B cell (primary cell): ENCODE measurements at regions not wholly inside any gene's neighbourhood (a gene's known extent, or its start where the extent isn't known, plus 50 kb on each side); places are given as distances from the start of the nearest gene placed in this dataset.
A peak's percentile ranks its signal among the peaks of the same experiment; 100 is the strongest.

Source experiments
- ATAC-seq: fragments of 200-7000 bp; cut with Tn5 transposase; one replicate; pipeline ENCODE4 v1.10.0; 2021; ENCODE audit warnings: low read depth, mild to moderate bottlenecking, moderate number of reproducible peaks, moderate library complexity
- CTCF ChIA-PET: fragments of 350-600 bp; sonication (Branson Sonifier 250); formaldehyde crosslinking; loops from one replicate; lab custom pipeline; 2021; ENCODE audit warnings: antibody characterized with exemption, inconsistent platforms; lab: Charles Lee
- POLR2A ChIA-PET: fragments of 350-600 bp; sonication (Branson Sonifier 250); formaldehyde crosslinking; loops from one replicate; lab custom pipeline; 2021; ENCODE audit warnings: antibody characterized with exemption; lab: Charles Lee
- DNase-seq: peaks from one replicate; pipeline ENCODE4 v3.0.0; 2013
- H2AFZ ChIP-seq: 2 replicates; pipeline ENCODE4 v1.6.1; 2012; ENCODE audit warnings: mild to moderate bottlenecking, low read depth, low read length; ENCODE audit not compliant: insufficient read depth, poor library complexity, severe bottlenecking
- H3K27ac ChIP-seq, 2 donors: 1 replicate in 1 of 2; 2 replicates in 1 of 2; pipeline ENCODE4 v1.5.1; 2012 to 2013; ENCODE audit warnings: low read length in 2 of 2, mild to moderate bottlenecking in 2 of 2, moderate library complexity in 1 of 2
- H3K27me3 ChIP-seq, 4 experiments: fragments of 200-600 bp in 1 of 4; sonication (generic) in 1 of 4; replicated peaks in 1 of 4; 1 replicate in 2 of 4; 2 replicates in 2 of 4; pipeline versions ENCODE4 v1.6.1 to v1.7.0; 2013 to 2016; ENCODE audit warnings: low read length in 3 of 4, mild to moderate bottlenecking in 2 of 4, mixed read lengths in 1 of 4, moderate library complexity in 1 of 4; ENCODE audit not compliant: insufficient read depth in 4 of 4, control insufficient read depth in 3 of 4; ENCODE audit errors: control extremely low read depth in 1 of 4
- H3K36me3 ChIP-seq, 2 experiments: replicated peaks in 1 of 2; 1 replicate in 1 of 2; 2 replicates in 1 of 2; pipeline versions ENCODE4 v1.6.1 to v1.7.1; 2013; ENCODE audit warnings: low read length in 1 of 2; ENCODE audit not compliant: insufficient read depth in 2 of 2, control insufficient read depth in 1 of 2; ENCODE audit errors: control extremely low read depth in 1 of 2, extremely low read depth in 1 of 2
- H3K4me1 ChIP-seq, 2 donors: fragments of 200-600 bp in 1 of 2; sonication (generic) in 1 of 2; 1 replicate in 1 of 2; 2 replicates in 1 of 2; pipeline versions ENCODE4 v1.5.1 to v1.6.1; 2013 to 2017; ENCODE audit warnings: low read length in 2 of 2; ENCODE audit not compliant: control insufficient read depth in 2 of 2, insufficient read depth in 2 of 2
- H3K4me2 ChIP-seq: replicated peaks from 2 replicates; pipeline ENCODE3; 2012; ENCODE audit warnings: mild to moderate bottlenecking, low read depth, low read length; ENCODE audit not compliant: poor library complexity, severe bottlenecking
- H3K4me3 ChIP-seq, 5 experiments: fragments of 200-600 bp in 1 of 5; sonication (generic) in 1 of 5; 1 replicate in 3 of 5; 2 replicates in 2 of 5; pipeline versions ENCODE4 v1.5.1 to v1.7.0; 2011 to 2016; ENCODE audit warnings: low read length in 4 of 5, mild to moderate bottlenecking in 4 of 5, low read depth in 2 of 5, control low read depth in 1 of 5, moderate library complexity in 1 of 5; ENCODE audit not compliant: insufficient read depth in 1 of 5; ENCODE audit errors: control extremely low read depth in 1 of 5, extremely low read depth in 1 of 5
- H3K79me2 ChIP-seq: fragments of 200-600 bp; sonication (generic); one replicate; pipeline ENCODE4 v1.6.0; 2016; ENCODE audit warnings: low read length; ENCODE audit not compliant: control insufficient read depth, insufficient read depth
- H3K9ac ChIP-seq: fragments of 200-600 bp; sonication (generic); 2 replicates; pipeline ENCODE4 v1.6.1; 2017; ENCODE audit warnings: mild to moderate bottlenecking, low read length, moderate library complexity
- H3K9me3 ChIP-seq, 3 donors: one replicate each; pipeline versions ENCODE4 v1.6.1 to v1.7.1; 2013; ENCODE audit warnings: low read length in 2 of 3; ENCODE audit not compliant: control insufficient read depth in 2 of 3, insufficient read depth in 1 of 3; ENCODE audit errors: control extremely low read depth in 1 of 3
- H4K20me1 ChIP-seq: 2 replicates; pipeline ENCODE4 v1.6.0; 2012; ENCODE audit warnings: mild to moderate bottlenecking, low read length; ENCODE audit not compliant: insufficient read depth, control insufficient read depth, poor library complexity, severe bottlenecking
- H3K27ac Mint-ChIP-seq: one replicate; pipeline ENCODE4 v1.8.0; 2021; ENCODE audit warnings: mixed read lengths
- H3K27me3 Mint-ChIP-seq: one replicate; pipeline ENCODE4 v1.8.0; 2021; ENCODE audit warnings: mixed read lengths
- H3K4me1 Mint-ChIP-seq: one replicate; pipeline ENCODE4 v1.8.0; 2021; ENCODE audit warnings: mixed read lengths
- H3K4me3 Mint-ChIP-seq: one replicate; pipeline ENCODE4 v1.8.0; 2021; ENCODE audit warnings: mixed read lengths
- H3K9me3 Mint-ChIP-seq: one replicate; pipeline ENCODE4 v1.8.0; 2022; ENCODE audit warnings: mixed read lengths; ENCODE audit not compliant: insufficient read depth
- CTCF ChIP-seq: fragments of 200-600 bp; IDR thresholded peaks from one replicate; pipeline ENCODE4 v1.8.0; 2022; ENCODE audit warnings: antibody characterized with exemption, mild to moderate bottlenecking
- EZH2 ChIP-seq: IDR thresholded peaks from 2 replicates; pipeline ENCODE4 v1.6.1; 2012; ENCODE audit warnings: borderline replicate concordance, low read depth, mild to moderate bottlenecking, moderate library complexity, low read length; ENCODE audit not compliant: insufficient read depth, poor library complexity, severe bottlenecking
- WGBS: methylation state at CpG from one replicate; pipeline ENCODE4 v1.1.5; 2013; ENCODE audit warnings: missing lambda C conversion rate; ENCODE audit not compliant: insufficient coverage; 5-methylcytosine and 5-hydroxymethylcytosine counted together
- intact Hi-C: fragments of 100-400 bp; cut with micrococcal nuclease; formaldehyde crosslinking; loops from one replicate; pipeline ENCODE4 v1.10.0; 2022

- intact Hi-C loops: no loop called here
- no peak for TF ChIP-seq EZH2
- no peak for TF ChIP-seq CTCF
- CTCF ChIA-PET: no interaction called here
Observed at GRCh38 chr2:136331226-136331625, 213.3 kb upstream of the CXCR4 start.

GRCh38 chr2:136328207-136328795, 210.4 kb upstream of the CXCR4 start:
- peak overlapping the region; percentile 7 for H3K27ac Mint-ChIP-seq
- ChIA-PET CTCF (interaction anchor here (0.5 to 1.7 kb wide), 3 partner anchors 18 to 284 kb away, joined by 3 to 4 read pairs (median 3); no protein-coding TSS in a partner anchor), POLR2A (interaction anchor here (1.0 to 2.3 kb wide), 2 partner anchors 11 to 73 kb away, joined by 3 to 9 read pairs; no protein-coding TSS in a partner anchor)
- Histone ChIP-seq H3K4me3 (no peak overlapping the region), H3K4me2 (no peak overlapping the region), H3K36me3 (no peaks in the 10 kb centered on the region), H3K9me3 (peaks cover 0 to 6% (median 0%) of the 10 kb centered on the region in 3 donors), H3K27ac (no peak overlapping the region), H3K79me2 (no peaks in the 10 kb centered on the region), H3K27me3 (no peaks in the 10 kb centered on the region), H3K4me1 (peaks cover 33 to 45% of the 10 kb centered on the region in 2 donors), H3K9ac (no peak overlapping the region), H4K20me1 (no peaks in the 10 kb centered on the region), H2AFZ (no peak overlapping the region)
- no peak for TF ChIP-seq EZH2
- TF ChIP-seq CTCF: no peak
- H3K4me3 Mint-ChIP-seq: no peak overlapping the region
- no peaks in the 10 kb centered on the region for H3K27me3 Mint-ChIP-seq
- 81% methylated on average over 8 of the region's 8 CpGs for WGBS
- ATAC-seq: no peak
- H3K9me3 Mint-ChIP-seq: no peaks in the 10 kb centered on the region
- DNase-seq: no peak
- intact Hi-C loops: loop anchor here (5.0 kb wide), 1 partner anchor 211 kb away; the partner anchor contains the start of gene CXCR4
- peaks cover 51% of the 10 kb centered on the region for H3K4me1 Mint-ChIP-seq

More at GRCh38 chr2:136331226-136331625, 213.3 kb upstream of the CXCR4 start:
- Histone ChIP-seq H3K9me3 (peaks cover 0 to 7% (median 0%) of the 10 kb centered on the region in 3 donors), H3K9ac (no peak overlapping the region), H3K79me2 (no peaks in the 10 kb centered on the region), H2AFZ (no peak overlapping the region), H3K36me3 (no peaks in the 10 kb centered on the region), H3K27ac (no peak overlapping the region), H3K27me3 (no peaks in the 10 kb centered on the region), H4K20me1 (no peaks in the 10 kb centered on the region), H3K4me1 (peaks cover 7 to 17% of the 10 kb centered on the region in 2 donors), H3K4me2 (no peak overlapping the region), H3K4me3 (no peak overlapping the region)
- Mint-ChIP-seq H3K27ac (no peak overlapping the region), H3K27me3 (no peaks in the 10 kb centered on the region), H3K4me3 (no peak overlapping the region), H3K9me3 (no peaks in the 10 kb centered on the region), H3K4me1 (peaks cover 24% of the 10 kb centered on the region)
- DNase-seq: no peak
- POLR2A ChIA-PET: interaction anchor here (0.6 kb wide), 1 partner anchor 328 kb away, joined by 6 read pairs; no protein-coding TSS in a partner anchor
- WGBS: 100% methylated on average over 5 of the region's 5 CpGs
- no peak for ATAC-seq
